ENCODE measurements at regions not wholly inside any gene's neighbourhood (a gene's known extent, or its start where the extent isn't known, plus 50 kb on each side); places are given as distances from the start of the nearest gene placed in this dataset.
"Not testable (repeated sequence)": the region's sequence is repeated elsewhere in the genome, so short reads cannot be mapped to it uniquely, and the experiment has no call there.

- DNase-seq (ENCODE audit: insufficient read length, low spot score) (no peak), FAIRE-seq (no peak)
- no peak for TF ChIP-seq POLR2A (IDR thresholded peaks at IDR 0.05; ENCODE audit: low read depth, low read length)
These were observed 107.3 kb upstream of the ANKRD30BL start for GRCh38 chr2:132268977-132269523.

GRCh38 chr2:132270255-132270654 is 108.5 kb upstream of the ANKRD30BL start:
- no peak for FAIRE-seq
- no peak for DNase-seq (ENCODE audit: insufficient read length, low spot score)
- TF ChIP-seq POLR2A (IDR thresholded peaks at IDR 0.05; ENCODE audit: low read depth, low read length), result no peak

- TF ChIP-seq POLR2A (IDR thresholded peaks at IDR 0.05; ENCODE audit: low read depth, low read length), result no peak
- no peak for FAIRE-seq
These were observed 109.3 kb upstream of the ANKRD30BL start for GRCh38 chr2:132270981-132271546.

GRCh38 chr2:132271794-132272193 is 110.0 kb upstream of the ANKRD30BL start:
- not testable (repeated sequence) for FAIRE-seq; DNase-seq (ENCODE audit: insufficient read length, low spot score)

More at GRCh38 chr2:132270981-132271546, 109.3 kb upstream of the ANKRD30BL start:
- DNase-seq (ENCODE audit: insufficient read length, low spot score), result no peak

- no peak for FAIRE-seq
- TF ChIP-seq POLR2A (IDR thresholded peaks at IDR 0.05; ENCODE audit: low read depth, low read length), result no peak
- DNase-seq (ENCODE audit: insufficient read length, low spot score), result no peak
These were observed 111.0 kb upstream of the ANKRD30BL start for GRCh38 chr2:132272713-132273112.

GRCh38 chr2:132273585-132273984 is 111.8 kb upstream of the ANKRD30BL start:
- not testable (repeated sequence) for FAIRE-seq; DNase-seq (ENCODE audit: insufficient read length, low spot score)

GRCh38 chr2:132274000-132274399 is 112.2 kb upstream of the ANKRD30BL start:
- no peak for TF ChIP-seq POLR2A (IDR thresholded peaks at IDR 0.05; ENCODE audit: low read depth, low read length)
- DNase-seq (ENCODE audit: insufficient read length, low spot score) (no peak), FAIRE-seq (no peak)

- no peak for FAIRE-seq
- no peak for TF ChIP-seq POLR2A (IDR thresholded peaks at IDR 0.05; ENCODE audit: low read depth, low read length)
- no peak for DNase-seq (ENCODE audit: insufficient read length, low spot score)
These were observed 113.6 kb upstream of the ANKRD30BL start for GRCh38 chr2:132275396-132275795.

GRCh38 chr2:132276571-132276981 is 114.8 kb upstream of the ANKRD30BL start:
- DNase-seq (ENCODE audit: insufficient read length, low spot score) (no peak), FAIRE-seq (no peak)
- TF ChIP-seq POLR2A (IDR thresholded peaks at IDR 0.05; ENCODE audit: low read depth, low read length), result no peak

GRCh38 chr2:132278267-132278666 is 116.5 kb upstream of the ANKRD30BL start:
- DNase-seq (ENCODE audit: insufficient read length, low spot score) (no peak), FAIRE-seq (no peak)
- TF ChIP-seq POLR2A (IDR thresholded peaks at IDR 0.05; ENCODE audit: low read depth, low read length), result no peak

GRCh38 chr2:132279344-132279743 is 117.6 kb upstream of the ANKRD30BL start:
- no peak for FAIRE-seq
- no peak for TF ChIP-seq POLR2A (IDR thresholded peaks at IDR 0.05; ENCODE audit: low read depth, low read length)
- no peak for DNase-seq (ENCODE audit: insufficient read length, low spot score)

- DNase-seq (ENCODE audit: insufficient read length, low spot score) (no peak), FAIRE-seq (no peak)
- TF ChIP-seq POLR2A (IDR thresholded peaks at IDR 0.05; ENCODE audit: low read depth, low read length), result no peak
These were observed 118.3 kb upstream of the ANKRD30BL start for GRCh38 chr2:132279930-132280615.

- DNase-seq (ENCODE audit: insufficient read length, low spot score), result no peak
- FAIRE-seq, result no peak
These were observed 119.2 kb upstream of the ANKRD30BL start for GRCh38 chr2:132280912-132281311.

GRCh38 chr2:132282104-132282503 is 120.4 kb upstream of the ANKRD30BL start:
- DNase-seq (ENCODE audit: insufficient read length, low spot score); FAIRE-seq: not testable (repeated sequence)

More at GRCh38 chr2:132280912-132281311, 119.2 kb upstream of the ANKRD30BL start:
- no peak for TF ChIP-seq POLR2A (IDR thresholded peaks at IDR 0.05; ENCODE audit: low read depth, low read length)

GRCh38 chr2:132282911-132283310 is 121.2 kb upstream of the ANKRD30BL start:
- FAIRE-seq (no peak), DNase-seq (ENCODE audit: insufficient read length, low spot score) (no peak)
- TF ChIP-seq POLR2A (IDR thresholded peaks at IDR 0.05; ENCODE audit: low read depth, low read length), result no peak

- not testable (repeated sequence) for DNase-seq (ENCODE audit: insufficient read length, low spot score); FAIRE-seq
These were observed 124.6 kb upstream of the ANKRD30BL start for GRCh38 chr2:132286289-132286911.

GRCh38 chr2:132287910-132288309 is 126.2 kb upstream of the ANKRD30BL start:
- DNase-seq (ENCODE audit: insufficient read length, low spot score); FAIRE-seq: not testable (repeated sequence)

- not testable (repeated sequence) for FAIRE-seq; DNase-seq (ENCODE audit: insufficient read length, low spot score)
These were observed 127.4 kb upstream of the ANKRD30BL start for GRCh38 chr2:132289138-132289537.

GRCh38 chr2:132289812-132290211 is 126.8 kb upstream of the GPR39 start:
- not testable (repeated sequence) for DNase-seq (ENCODE audit: insufficient read length, low spot score); FAIRE-seq
